ENCODE measurements at regions not wholly inside any gene's neighbourhood (a gene's known extent, or its start where the extent isn't known, plus 50 kb on each side); places are given as distances from the start of the nearest gene placed in this dataset.

DNA sequence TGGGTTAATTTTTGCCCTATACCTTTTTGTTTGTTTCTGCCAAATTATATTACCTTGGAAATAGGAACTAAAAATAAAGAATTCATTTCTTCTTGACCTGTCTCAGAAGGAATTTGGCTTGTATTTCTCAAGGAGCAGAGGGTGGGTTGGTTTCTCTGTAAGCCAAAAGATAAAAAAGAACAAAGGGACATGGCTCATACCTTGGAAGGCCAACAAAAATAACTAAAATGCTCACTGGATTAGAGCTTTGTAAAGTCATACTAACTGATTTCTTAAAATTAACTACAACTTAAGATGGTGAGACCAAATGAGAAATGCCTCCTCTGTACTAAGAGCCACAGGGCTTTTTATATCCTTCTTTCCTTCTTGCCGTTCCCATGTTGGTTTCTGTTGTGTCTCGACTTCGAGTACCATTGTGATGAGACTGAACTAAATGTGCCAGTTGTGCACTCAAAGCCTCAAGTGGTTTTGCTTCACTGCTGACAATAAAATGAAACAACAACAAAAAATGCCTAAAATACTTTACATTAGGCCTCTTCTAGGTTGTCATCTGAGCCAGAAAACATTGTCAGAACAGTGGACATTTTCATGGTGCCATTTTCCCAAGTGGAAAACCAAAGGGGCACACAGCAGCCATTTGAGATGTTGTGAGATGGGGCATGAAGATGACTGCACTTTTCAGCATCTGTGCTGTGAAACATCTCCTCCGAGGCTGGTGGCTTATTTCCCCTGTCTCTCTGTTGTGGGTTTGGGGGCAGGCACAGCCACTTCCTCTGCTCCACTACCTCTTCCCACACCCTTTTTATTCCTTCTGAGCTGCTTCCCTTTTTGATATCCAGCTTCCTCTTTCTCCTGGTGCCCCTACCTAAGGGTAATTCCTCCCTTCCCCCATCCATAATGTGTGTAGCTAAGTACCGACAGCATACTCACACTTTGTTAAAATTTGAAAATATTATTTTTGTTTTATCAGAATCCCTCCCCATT, 51.8 kb upstream of the AGR3 start:
- Histone ChIP-seq H3K9me3 (ENCODE audit: control insufficient read depth in 2 of 3, low read length in 3 of 3) (no peaks in the 10 kb centered on the region), H3K4me3 (ENCODE audit: low read length) (no peak overlapping the region), H3K4me1 (ENCODE audit: control insufficient read depth in 2 of 2, insufficient read depth in 2 of 2, low read length in 2 of 2) (peaks cover 0 to 22% of the 10 kb centered on the region in 2 donors), H3K27ac (ENCODE audit: low read depth, low read length) (no peak overlapping the region), H3K27me3 (ENCODE audit: control insufficient read depth in 2 of 2, insufficient read depth in 2 of 2, low read length in 2 of 2) (no peaks in the 10 kb centered on the region), H3K36me3 (ENCODE audit: control insufficient read depth in 2 of 3, insufficient read depth in 3 of 3, low read length in 3 of 3) (no peaks in the 10 kb centered on the region)
- H3K9me3 Mint-ChIP-seq = peaks cover 0 to 1% (median 0%) of the 10 kb centered on the region in 11 donors
- DNase-seq (peak in 2 of 9 donors; percentile 8 to 25), ATAC-seq (peak; percentile 73)
- peaks cover 0 to 5% (median 0%) of the 10 kb centered on the region in 5 donors for H3K27me3 Mint-ChIP-seq
- H3K4me1 Mint-ChIP-seq = peaks cover 6 to 61% (median 53%) of the 10 kb centered on the region in 7 donors
- intact Hi-C loops (cut with micrococcal nuclease) = loop anchor here in 1 of 2 donors (5.0 kb wide), 1 partner anchor 369 kb away; no protein-coding TSS in a partner anchor
- peak overlapping the region in 7 of 9 donors; percentile 1 to 69 (median 44) for H3K27ac Mint-ChIP-seq
- H3K4me3 Mint-ChIP-seq = peak overlapping the region; percentile 10 to 85 (median 56)
- ChIA-PET CTCF (interaction anchor here (0.6 to 1.0 kb wide), 3 partner anchors 15 to 49 kb away, joined by 3 read pairs; no protein-coding TSS in a partner anchor), POLR2A (no interaction called here)
- H3K36me3 Mint-ChIP-seq = peaks cover 0 to 5% (median 0%) of the 10 kb centered on the region in 5 donors

DNA sequence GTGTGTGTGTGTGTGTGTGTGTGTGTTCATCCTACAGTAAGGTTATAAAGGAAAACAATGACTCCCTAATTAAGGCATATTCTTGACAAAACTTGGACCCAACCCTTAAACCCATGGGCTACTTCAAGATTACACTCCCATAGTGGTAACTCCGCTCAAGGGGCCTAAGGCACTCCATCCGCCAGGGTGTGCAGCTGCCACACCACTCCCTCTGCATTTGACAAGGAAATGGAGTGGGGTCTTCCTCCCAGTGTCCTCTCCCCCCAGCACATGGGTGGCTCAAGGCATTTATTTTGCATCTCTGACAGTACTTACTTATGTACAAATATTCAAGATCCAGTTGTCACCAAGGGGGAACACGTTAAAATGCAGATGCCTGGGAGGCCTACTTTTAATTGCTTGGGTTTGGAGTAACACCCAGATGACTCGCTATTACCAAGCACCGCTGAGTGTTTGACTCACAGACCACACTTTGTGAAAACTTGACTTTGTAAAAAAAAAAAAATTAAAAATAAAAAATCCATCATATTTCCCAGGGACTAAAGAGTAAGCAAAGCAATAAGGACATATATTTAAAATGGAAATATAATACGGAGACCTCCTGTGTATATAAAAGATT, 53.0 kb upstream of the AGR3 start:
- POLR2A ChIA-PET = no interaction called here
- H3K9me3 Mint-ChIP-seq = peaks cover 0 to 1% (median 0%) of the 10 kb centered on the region in 11 donors
- peaks cover 0 to 5% (median 0%) of the 10 kb centered on the region in 5 donors for H3K36me3 Mint-ChIP-seq
- no peak overlapping the region for H3K4me3 Mint-ChIP-seq
- H3K27ac ChIP-seq (ENCODE audit: low read depth, low read length) = no peak overlapping the region
- H3K9me3 ChIP-seq (ENCODE audit: control insufficient read depth in 2 of 3, low read length in 3 of 3) = no peaks in the 10 kb centered on the region
- no peak for ATAC-seq
- DNase-seq = peak in 1 of 9 donors; percentile 23
- peaks cover 0 to 63% (median 46%) of the 10 kb centered on the region in 7 donors for H3K4me1 Mint-ChIP-seq
- peak overlapping the region in 2 of 9 donors; percentile 7 to 14 for H3K27ac Mint-ChIP-seq
- peaks cover 0 to 8% (median 3%) of the 10 kb centered on the region in 5 donors for H3K27me3 Mint-ChIP-seq
- H3K27me3 ChIP-seq (ENCODE audit: control insufficient read depth in 2 of 2, insufficient read depth in 2 of 2, low read length in 2 of 2) = no peaks in the 10 kb centered on the region
- no peaks in the 10 kb centered on the region for H3K36me3 ChIP-seq (ENCODE audit: control insufficient read depth in 2 of 3, insufficient read depth in 3 of 3, low read length in 3 of 3)
- H3K4me1 ChIP-seq (ENCODE audit: control insufficient read depth in 2 of 2, insufficient read depth in 2 of 2, low read length in 2 of 2) = peaks cover 0 to 22% of the 10 kb centered on the region in 2 donors
- CTCF ChIA-PET = interaction anchor here (1.0 kb wide), 1 partner anchor 47 kb away, joined by 3 read pairs; no protein-coding TSS in a partner anchor
- intact Hi-C loops (cut with micrococcal nuclease) = loop anchor here in 1 of 2 donors (5.0 kb wide), 1 partner anchor 367 kb away; no protein-coding TSS in a partner anchor
- no peak overlapping the region for H3K4me3 ChIP-seq (ENCODE audit: low read length)

DNA sequence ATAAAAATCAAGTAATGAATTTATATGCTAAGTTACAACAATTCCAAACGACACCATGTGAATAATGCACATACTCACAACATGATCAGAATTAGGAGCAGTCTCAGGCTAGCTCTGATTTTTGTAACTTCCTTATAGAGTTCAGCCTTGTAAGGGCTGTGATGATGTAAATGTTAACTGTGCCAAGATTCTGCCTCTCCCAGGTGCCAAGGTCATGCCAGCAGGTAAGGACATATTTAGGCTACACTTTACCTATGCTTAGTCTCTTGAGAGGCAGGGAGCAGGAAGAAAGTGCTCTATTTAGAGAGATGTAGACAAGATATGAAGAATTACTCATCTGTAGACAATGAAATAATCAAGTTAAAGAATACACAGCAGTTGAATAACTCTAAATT, 53.6 kb upstream of the AGR3 start:
- intact Hi-C loops (cut with micrococcal nuclease) = no loop called here
- Mint-ChIP-seq H3K9me3 (peaks cover 0 to 1% (median 0%) of the 10 kb centered on the region in 11 donors), H3K27ac (peak overlapping the region in 2 of 9 donors; percentile 6 to 48), H3K4me3 (no peak overlapping the region), H3K36me3 (peaks cover 0 to 5% (median 0%) of the 10 kb centered on the region in 5 donors), H3K27me3 (peaks cover 0 to 9% (median 4%) of the 10 kb centered on the region in 5 donors), H3K4me1 (peaks cover 0 to 63% (median 45%) of the 10 kb centered on the region in 7 donors)
- Histone ChIP-seq H3K4me1 (ENCODE audit: control insufficient read depth in 2 of 2, insufficient read depth in 2 of 2, low read length in 2 of 2) (peaks cover 0 to 22% of the 10 kb centered on the region in 2 donors), H3K27ac (ENCODE audit: low read depth, low read length) (no peak overlapping the region), H3K9me3 (ENCODE audit: control insufficient read depth in 2 of 3, low read length in 3 of 3) (no peaks in the 10 kb centered on the region), H3K27me3 (ENCODE audit: control insufficient read depth in 2 of 2, insufficient read depth in 2 of 2, low read length in 2 of 2) (no peaks in the 10 kb centered on the region), H3K4me3 (ENCODE audit: low read length) (no peak overlapping the region), H3K36me3 (ENCODE audit: control insufficient read depth in 2 of 3, insufficient read depth in 3 of 3, low read length in 3 of 3) (no peaks in the 10 kb centered on the region)
- CTCF ChIA-PET = no interaction called here
- ATAC-seq = no peak
- DNase-seq = no peak
- POLR2A ChIA-PET = no interaction called here

DNA sequence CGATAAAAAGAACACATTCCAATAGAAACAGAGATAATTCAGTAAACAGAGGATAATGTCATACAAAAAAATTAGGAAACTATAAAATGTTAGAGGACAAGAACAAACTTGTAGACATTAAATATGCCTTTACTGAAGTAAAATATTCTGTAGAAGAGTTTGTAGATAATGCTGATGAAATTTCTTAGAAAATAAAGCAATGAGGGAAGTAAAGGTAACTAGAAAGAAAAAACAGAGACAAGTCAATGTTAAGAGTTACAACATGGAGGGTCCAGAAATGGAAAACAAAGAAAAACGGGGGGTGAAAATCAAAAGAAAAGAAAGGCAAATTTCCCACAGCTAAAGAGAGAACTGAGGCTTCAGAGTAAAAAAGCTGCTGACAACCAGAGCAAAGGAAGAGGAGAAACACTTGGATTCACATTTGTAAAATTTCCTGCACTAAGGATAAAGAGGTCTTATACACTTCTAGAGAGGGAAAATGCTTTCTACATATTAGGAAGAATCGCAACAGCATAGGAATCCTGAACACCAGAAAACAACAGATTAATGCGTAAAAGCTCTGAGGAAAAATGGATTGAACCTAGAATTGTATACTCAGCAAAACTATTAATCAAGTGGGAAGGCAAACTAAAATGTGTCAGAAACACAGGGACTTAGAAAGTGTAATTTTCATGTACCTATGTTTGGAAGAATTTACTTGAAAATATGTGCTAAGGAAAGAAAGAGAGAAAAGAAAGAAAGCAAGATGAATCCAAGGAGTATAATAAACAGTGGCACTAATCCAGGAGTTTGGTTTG, 55.0 kb upstream of the AGR3 start:
- Histone ChIP-seq H3K27me3 (ENCODE audit: control insufficient read depth in 2 of 2, insufficient read depth in 2 of 2, low read length in 2 of 2) (no peaks in the 10 kb centered on the region), H3K4me3 (ENCODE audit: low read length) (no peak overlapping the region), H3K36me3 (ENCODE audit: control insufficient read depth in 2 of 3, insufficient read depth in 3 of 3, low read length in 3 of 3) (no peaks in the 10 kb centered on the region), H3K4me1 (ENCODE audit: control insufficient read depth in 2 of 2, insufficient read depth in 2 of 2, low read length in 2 of 2) (peaks cover 0 to 12% of the 10 kb centered on the region in 2 donors), H3K9me3 (ENCODE audit: control insufficient read depth in 2 of 3, low read length in 3 of 3) (no peaks in the 10 kb centered on the region), H3K27ac (ENCODE audit: low read depth, low read length) (no peak overlapping the region)
- POLR2A ChIA-PET = no interaction called here
- Mint-ChIP-seq H3K27ac (no peak overlapping the region), H3K4me1 (peaks cover 0 to 49% (median 35%) of the 10 kb centered on the region in 7 donors), H3K9me3 (peaks cover 0 to 1% (median 0%) of the 10 kb centered on the region in 11 donors), H3K27me3 (peaks cover 0 to 11% (median 4%) of the 10 kb centered on the region in 5 donors), H3K36me3 (peaks cover 0 to 2% (median 0%) of the 10 kb centered on the region in 5 donors), H3K4me3 (no peak overlapping the region)
- DNase-seq (no peak), ATAC-seq (no peak)
- CTCF ChIA-PET = no interaction called here
- intact Hi-C loops (cut with micrococcal nuclease) = no loop called here

DNA sequence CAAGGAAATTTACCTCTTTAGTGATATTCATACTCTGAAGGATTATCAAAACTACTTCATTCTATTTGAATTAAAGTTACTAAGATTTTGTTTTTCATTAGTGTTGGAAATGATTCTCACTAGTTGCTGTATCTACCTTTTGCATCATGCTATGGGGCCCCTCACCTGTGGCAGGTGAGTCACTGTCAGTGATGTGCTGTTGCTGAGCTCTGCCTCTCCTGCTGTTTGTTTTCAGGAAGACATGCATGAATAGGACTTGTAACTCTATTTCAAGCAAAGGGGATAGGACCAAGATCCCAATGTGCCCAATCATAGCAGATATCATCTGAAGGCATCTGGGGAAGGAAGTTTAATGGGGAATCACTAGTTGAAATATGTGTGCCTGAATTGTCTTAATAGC, 57.4 kb upstream of the AGR3 start:
- no peaks in the 10 kb centered on the region for H3K4me1 ChIP-seq (ENCODE audit: control insufficient read depth in 2 of 2, insufficient read depth in 2 of 2, low read length in 2 of 2)
- intact Hi-C loops (cut with micrococcal nuclease) = no loop called here

DNA sequence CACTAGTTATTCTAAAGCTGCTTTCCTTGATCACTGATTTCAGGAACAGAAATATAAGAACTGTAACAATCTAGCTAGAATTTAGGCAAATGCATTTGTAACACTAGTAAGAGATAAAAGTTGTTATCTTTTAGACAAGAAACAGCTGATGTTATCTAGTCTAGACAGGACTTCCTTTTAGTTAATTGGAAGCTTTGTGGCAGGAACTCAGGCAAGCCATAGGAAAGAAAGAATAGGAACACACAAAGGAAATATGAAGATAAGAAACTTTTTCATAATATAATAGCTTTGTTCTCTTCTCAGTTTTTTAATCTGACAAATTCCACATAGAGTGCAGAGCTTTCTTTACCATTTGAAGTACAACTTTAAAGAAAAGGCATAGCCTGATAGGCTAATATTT, 59.0 kb upstream of the AGR3 start:
- intact Hi-C loops (cut with micrococcal nuclease) = no loop called here
- H3K4me3 Mint-ChIP-seq = no peak overlapping the region
- Histone ChIP-seq H3K36me3 (ENCODE audit: control insufficient read depth in 2 of 3, insufficient read depth in 3 of 3, low read length in 3 of 3) (no peaks in the 10 kb centered on the region), H3K27me3 (ENCODE audit: control insufficient read depth in 2 of 2, insufficient read depth in 2 of 2, low read length in 2 of 2) (no peaks in the 10 kb centered on the region), H3K4me3 (ENCODE audit: low read length) (no peak overlapping the region), H3K27ac (ENCODE audit: low read depth, low read length) (no peak overlapping the region), H3K4me1 (ENCODE audit: control insufficient read depth in 2 of 2, insufficient read depth in 2 of 2, low read length in 2 of 2) (no peaks in the 10 kb centered on the region), H3K9me3 (ENCODE audit: control insufficient read depth in 2 of 3, low read length in 3 of 3) (no peaks in the 10 kb centered on the region)
- peaks cover 0 to 29% (median 16%) of the 10 kb centered on the region in 7 donors for H3K4me1 Mint-ChIP-seq
- CTCF ChIA-PET = no interaction called here
- DNase-seq = no peak
- ATAC-seq = no peak
- peaks cover 0 to 17% (median 0%) of the 10 kb centered on the region in 5 donors for H3K27me3 Mint-ChIP-seq
- no peaks in the 10 kb centered on the region for H3K36me3 Mint-ChIP-seq
- no peak overlapping the region for H3K27ac Mint-ChIP-seq
- peaks cover 0 to 4% (median 0%) of the 10 kb centered on the region in 11 donors for H3K9me3 Mint-ChIP-seq
- POLR2A ChIA-PET = no interaction called here

More for the DNA sequence above, 57.4 kb upstream of the AGR3 start:
- ChIA-PET POLR2A (no interaction called here), CTCF (no interaction called here)
- H3K4me3 ChIP-seq (ENCODE audit: low read length) = no peak overlapping the region
- Mint-ChIP-seq H3K4me1 (peaks cover 0 to 34% (median 23%) of the 10 kb centered on the region in 7 donors), H3K27ac (peak overlapping the region in 1 of 9 donors; percentile 28), H3K9me3 (peaks cover 0 to 6% (median 0%) of the 10 kb centered on the region in 11 donors), H3K27me3 (peaks cover 0 to 13% (median 0%) of the 10 kb centered on the region in 5 donors), H3K4me3 (peak overlapping the region in 1 of 10 donors; percentile 8), H3K36me3 (no peaks in the 10 kb centered on the region)
- H3K36me3 ChIP-seq (ENCODE audit: control insufficient read depth in 2 of 3, insufficient read depth in 3 of 3, low read length in 3 of 3) = no peaks in the 10 kb centered on the region
- ATAC-seq (no peak), DNase-seq (no peak)
- H3K9me3 ChIP-seq (ENCODE audit: control insufficient read depth in 2 of 3, low read length in 3 of 3) = no peaks in the 10 kb centered on the region
- no peak overlapping the region for H3K27ac ChIP-seq (ENCODE audit: low read depth, low read length)
- no peaks in the 10 kb centered on the region for H3K27me3 ChIP-seq (ENCODE audit: control insufficient read depth in 2 of 2, insufficient read depth in 2 of 2, low read length in 2 of 2)
